H9 (cell line): ENCODE measurements at regions not wholly inside any gene's neighbourhood (a gene's known extent, or its start where the extent isn't known, plus 50 kb on each side); places are given as distances from the start of the nearest gene placed in this dataset.

Source experiments
- DNase-seq: peaks from one replicate; pipeline ENCODE4 v3.0.0-alpha.2; 2017
- H2AFZ ChIP-seq: one replicate; pipeline ENCODE4 v1.6.1; 2013; ENCODE audit warnings: mild to moderate bottlenecking, low read length, control low read depth, moderate library complexity
- H2AK5ac ChIP-seq: 2 replicates; pipeline ENCODE4 v1.6.1; 2013; ENCODE audit warnings: low read length, control low read depth, mixed read lengths; ENCODE audit not compliant: insufficient read length
- H2BK120ac ChIP-seq: one replicate; pipeline ENCODE4 v1.6.1; 2013; ENCODE audit warnings: low read depth, mild to moderate bottlenecking, low read length, control low read depth, inconsistent platforms; ENCODE audit not compliant: poor library complexity, severe bottlenecking
- H2BK12ac ChIP-seq: 2 replicates; pipeline ENCODE4 v1.6.1; 2013; ENCODE audit warnings: low read length, control low read depth, mixed read lengths, low read depth; ENCODE audit not compliant: insufficient read length
- H2BK15ac ChIP-seq: 2 replicates; pipeline ENCODE4 v1.6.1; 2013; ENCODE audit warnings: low read depth, low read length, control low read depth
- H2BK20ac ChIP-seq: one replicate; pipeline ENCODE4 v1.6.1; 2013; ENCODE audit warnings: low read depth, mild to moderate bottlenecking, low read length, control low read depth, inconsistent platforms; ENCODE audit not compliant: poor library complexity, severe bottlenecking
- H2BK5ac ChIP-seq: 2 replicates; pipeline ENCODE4 v1.6.1; 2013; ENCODE audit warnings: low read length, control low read depth, mixed read lengths; ENCODE audit not compliant: insufficient read length
- H3K14ac ChIP-seq: 2 replicates; pipeline ENCODE4 v1.6.1; 2013; ENCODE audit warnings: low read length, control low read depth; ENCODE audit not compliant: insufficient read depth
- H3K18ac ChIP-seq: 2 replicates; pipeline ENCODE4 v1.6.1; 2013; ENCODE audit warnings: low read depth, mild to moderate bottlenecking, mixed read lengths, low read length, control low read depth; ENCODE audit not compliant: insufficient read length
- H3K23ac ChIP-seq: 2 replicates; pipeline ENCODE4 v1.6.1; 2013; ENCODE audit warnings: low read length, control low read depth, mixed read lengths, low read depth; ENCODE audit not compliant: insufficient read length
- H3K23me2 ChIP-seq: 2 replicates; pipeline ENCODE4 v1.6.1; 2013; ENCODE audit warnings: low read depth, mild to moderate bottlenecking, mixed read lengths, low read length, control low read depth; ENCODE audit not compliant: insufficient read length, poor library complexity, severe bottlenecking
- H3K27ac ChIP-seq: 2 replicates; pipeline ENCODE4 v1.5.1; 2013; ENCODE audit warnings: low read length, control low read depth, mixed read lengths, low read depth; ENCODE audit not compliant: insufficient read length
- H3K27me3 ChIP-seq: 2 replicates; pipeline ENCODE4 v1.6.1; 2013; ENCODE audit warnings: low read length, control low read depth, inconsistent platforms; ENCODE audit not compliant: insufficient read depth
- H3K4ac ChIP-seq: 2 replicates; pipeline ENCODE4 v1.6.1; 2013; ENCODE audit warnings: low read depth, mild to moderate bottlenecking, control low read depth, inconsistent platforms, low read length, moderate library complexity
- H3K4me1 ChIP-seq: 2 replicates; pipeline ENCODE4 v1.6.1; 2013; ENCODE audit warnings: low read length, control low read depth, inconsistent platforms; ENCODE audit not compliant: insufficient read depth
- H3K4me2 ChIP-seq: 2 replicates; pipeline ENCODE4 v1.6.1; 2013; ENCODE audit warnings: low read length, control low read depth, mixed read lengths; ENCODE audit not compliant: insufficient read length, insufficient read depth
- H3K56ac ChIP-seq: 2 replicates; pipeline ENCODE4 v1.6.1; 2013; ENCODE audit warnings: low read depth, mild to moderate bottlenecking, mixed read lengths, low read length, control low read depth; ENCODE audit not compliant: insufficient read length
- H3K79me1 ChIP-seq: 2 replicates; pipeline ENCODE4 v1.6.1; 2013; ENCODE audit warnings: low read depth, mild to moderate bottlenecking, moderate library complexity, low read length, control low read depth, inconsistent platforms; ENCODE audit not compliant: insufficient read depth, poor library complexity, severe bottlenecking
- H3K79me2 ChIP-seq: 2 replicates; pipeline ENCODE4 v1.6.1; 2013; ENCODE audit warnings: low read length, control low read depth, inconsistent platforms; ENCODE audit not compliant: insufficient read depth
- H3K9ac ChIP-seq: 2 replicates; pipeline ENCODE4 v1.6.1; 2013; ENCODE audit warnings: low read length, control low read depth, mixed read lengths; ENCODE audit not compliant: insufficient read length; ENCODE audit errors: extremely low read depth
- H3K9me3 ChIP-seq: one replicate; pipeline ENCODE4 v1.6.1; 2013; ENCODE audit warnings: low read depth, low read length, inconsistent platforms; ENCODE audit not compliant: control insufficient read depth
- H3T11ph ChIP-seq: one replicate; pipeline ENCODE4 v1.6.1; 2013; ENCODE audit warnings: mild to moderate bottlenecking, low read length, control low read depth, inconsistent platforms
- H4K20me1 ChIP-seq: one replicate; pipeline ENCODE4 v1.6.1; 2013; ENCODE audit not compliant: control insufficient read depth, insufficient read length, insufficient read depth
- H4K5ac ChIP-seq: 2 replicates; pipeline ENCODE4 v1.6.1; 2013; ENCODE audit warnings: low read depth, mild to moderate bottlenecking, mixed read lengths, low read length, control low read depth; ENCODE audit not compliant: insufficient read length
- H4K8ac ChIP-seq: replicated peaks from 2 replicates; pipeline ENCODE4 v1.6.1; 2013; ENCODE audit warnings: low read length, control low read depth, mixed read lengths, low read depth; ENCODE audit not compliant: insufficient read length
- H4K91ac ChIP-seq: 2 replicates; pipeline ENCODE4 v1.6.1; 2013; ENCODE audit warnings: low read depth, mild to moderate bottlenecking, moderate library complexity, mixed read lengths, low read length, control low read depth; ENCODE audit not compliant: insufficient read length
- H3K27ac Mint-ChIP-seq, 3 experiments: 2 replicates in 2 of 3; 3 replicates in 1 of 3; pipeline ENCODE4 v1.8.0; 2020 to 2021; ENCODE audit warnings: mixed read lengths in 3 of 3, mild to moderate bottlenecking in 1 of 3, moderate library complexity in 1 of 3
- H3K27me3 Mint-ChIP-seq: 2 replicates; pipeline ENCODE4 v1.8.0; 2021; ENCODE audit warnings: low read depth, mild to moderate bottlenecking, moderate library complexity, mixed read lengths
- H3K36me3 Mint-ChIP-seq, 3 experiments: 2 replicates in 2 of 3; 3 replicates in 1 of 3; pipeline ENCODE4 v1.8.0; 2020 to 2021; ENCODE audit warnings: low read depth in 3 of 3, mixed read lengths in 3 of 3; ENCODE audit not compliant: insufficient read depth in 1 of 3
- H3K4me1 Mint-ChIP-seq, 2 experiments: 2 replicates each; pipeline ENCODE4 v1.8.0; 2020; ENCODE audit warnings: mixed read lengths in 2 of 2
- H3K4me3 Mint-ChIP-seq, 2 experiments: 2 replicates in 1 of 2; 3 replicates in 1 of 2; pipeline ENCODE4 v1.8.0; 2020 to 2021; ENCODE audit warnings: mild to moderate bottlenecking in 2 of 2, mixed read lengths in 2 of 2, moderate library complexity in 1 of 2
- H3K9me3 Mint-ChIP-seq, 2 experiments: 2 replicates in 1 of 2; 3 replicates in 1 of 2; pipeline ENCODE4 v1.8.0; 2020; ENCODE audit warnings: mild to moderate bottlenecking in 2 of 2, mixed read lengths in 2 of 2, moderate library complexity in 1 of 2
- CTCF ChIP-seq: fragments of 200-600 bp; sonication (generic); conservative IDR thresholded peaks from 3 replicates; pipeline ENCODE4 v1.8.0; 2021; ENCODE audit warnings: antibody characterized with exemption, mild to moderate bottlenecking
- WGBS: extraction: QIAGEN DNeasy Blood & Tissue Kit; methylation state at CpG from one replicate; pipeline ENCODE4 v1.1.7; 2013; ENCODE audit warnings: missing lambda C conversion rate, low lambda C conversion rate, mixed read lengths; ENCODE audit not compliant: insufficient read length; ENCODE audit errors: extremely low coverage; 5-methylcytosine and 5-hydroxymethylcytosine counted together

GRCh38 chr1:5151511-5151910 lies 497.1 kb downstream of the AJAP1 start:
- H3K56ac ChIP-seq: no peak overlapping the region
- Mint-ChIP-seq H3K4me3 (no peak overlapping the region), H3K9me3 (peaks cover 26 to 28% of the 10 kb centered on the region in 2 experiments), H3K36me3 (peaks cover 2 to 21% (median 3%) of the 10 kb centered on the region in 3 experiments), H3K27ac (no peak overlapping the region; a peak in 1 of 7 replicates), H3K27me3 (peaks cover 30% of the 10 kb centered on the region), H3K4me1 (peaks cover 0 to 2% of the 10 kb centered on the region in 2 experiments; a peak in 2 of 4 replicates)
- no peak overlapping the region for H3K14ac ChIP-seq
- no peak for TF ChIP-seq CTCF
- H3K9me3 ChIP-seq: no peaks in the 10 kb centered on the region
- no peaks in the 10 kb centered on the region for H3K4me1 ChIP-seq
- no peak overlapping the region for H3K9ac ChIP-seq
- no peaks in the 10 kb centered on the region for H3K79me1 ChIP-seq
- no peaks in the 10 kb centered on the region for H3K23me2 ChIP-seq
- H2AFZ ChIP-seq: no peak overlapping the region
- no peak overlapping the region for H2BK12ac ChIP-seq
- no peak overlapping the region for H3K23ac ChIP-seq
- H2AK5ac ChIP-seq: no peak overlapping the region
- H4K8ac ChIP-seq: no peak overlapping the region
- WGBS: 100% methylated on average over 2 of the region's 9 CpGs
- no peaks in the 10 kb centered on the region for H3K79me2 ChIP-seq
- H3K27me3 ChIP-seq: no peaks in the 10 kb centered on the region
- no peak overlapping the region for H2BK15ac ChIP-seq
- H4K91ac ChIP-seq: no peak overlapping the region
- no peak overlapping the region for H3T11ph ChIP-seq
- H3K4ac ChIP-seq: no peak overlapping the region
- DNase-seq: no peak
- H3K4me2 ChIP-seq: no peak overlapping the region
- H3K18ac ChIP-seq: no peak overlapping the region
- no peak overlapping the region for H2BK5ac ChIP-seq
- no peak overlapping the region for H2BK120ac ChIP-seq
- H2BK20ac ChIP-seq: no peak overlapping the region
- no peak overlapping the region for H4K5ac ChIP-seq
- H3K27ac ChIP-seq: no peak overlapping the region
- H4K20me1 ChIP-seq: no peaks in the 10 kb centered on the region
